Bronchial epithelial cell (primary cell): ENCODE measurements at regions not wholly inside any gene's neighbourhood (a gene's known extent, or its start where the extent isn't known, plus 50 kb on each side); places are given as distances from the start of the nearest gene placed in this dataset.

ENCODE experiments used
- DNase-seq: peaks from one replicate; pipeline ENCODE4 v3.0.0-alpha.2; 2010; ENCODE audit warnings: low read depth
- FAIRE-seq: peaks from 2 replicates; lab custom pipeline; 2011; peaks lifted over from hg19 to GRCh38; lab: Jason Lieb, UNC
- H3K27me3 ChIP-seq: 2 replicates; pipeline ENCODE4 v1.5.1; 2011; ENCODE audit warnings: low read length; ENCODE audit not compliant: control insufficient read depth, insufficient read depth
- H3K36me3 ChIP-seq: 2 replicates; pipeline ENCODE4 v1.5.1; 2011; ENCODE audit warnings: low read length; ENCODE audit not compliant: control insufficient read depth, insufficient read depth
- H3K4me3 ChIP-seq: 2 replicates; pipeline ENCODE4 v1.5.1; 2011; ENCODE audit warnings: mild to moderate bottlenecking, low read depth, low read length, control low read depth
- CTCF ChIP-seq: IDR thresholded peaks from 2 replicates; pipeline ENCODE4 v1.5.1; 2011; ENCODE audit warnings: mild to moderate bottlenecking, moderate library complexity, low read length, control low read depth, inconsistent platforms; ENCODE audit not compliant: insufficient read depth, severe bottlenecking

DNA sequence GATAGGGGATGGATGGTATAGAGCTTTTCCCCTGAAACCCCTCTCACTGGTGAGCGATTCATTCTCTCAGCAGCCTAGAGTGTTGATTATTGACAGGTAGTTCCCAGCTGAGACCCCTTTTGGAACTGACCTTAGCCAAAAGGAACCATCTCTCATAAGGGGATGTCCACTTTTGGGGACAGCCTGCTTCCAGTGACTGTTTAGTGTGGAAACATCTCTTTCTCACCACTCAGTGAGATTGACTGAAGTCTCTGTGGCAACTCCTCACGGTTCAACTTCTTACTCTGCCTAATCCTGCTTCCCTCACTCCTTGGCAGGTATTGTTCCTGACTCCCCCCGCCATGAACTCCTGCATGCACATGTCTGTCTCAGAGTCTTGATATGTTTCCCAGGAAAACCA is 529.2 kb upstream of the ATP2B1 start:
- Histone ChIP-seq H3K4me3 (no peak overlapping the region), H3K36me3 (no peaks in the 10 kb centered on the region), H3K27me3 (no peaks in the 10 kb centered on the region)
- TF ChIP-seq CTCF: no peak
- FAIRE-seq: no peak
- no peak for DNase-seq

- DNase-seq: peak; percentile 99
- no peaks in the 10 kb centered on the region for H3K36me3 ChIP-seq
- H3K27me3 ChIP-seq: no peaks in the 10 kb centered on the region
- no peak overlapping the region for H3K4me3 ChIP-seq
- no peak for TF ChIP-seq CTCF
- peak; percentile 75 for FAIRE-seq
Observed at GRCh38 chr12:90235642-90236041, 527.0 kb upstream of the ATP2B1 start.

DNA sequence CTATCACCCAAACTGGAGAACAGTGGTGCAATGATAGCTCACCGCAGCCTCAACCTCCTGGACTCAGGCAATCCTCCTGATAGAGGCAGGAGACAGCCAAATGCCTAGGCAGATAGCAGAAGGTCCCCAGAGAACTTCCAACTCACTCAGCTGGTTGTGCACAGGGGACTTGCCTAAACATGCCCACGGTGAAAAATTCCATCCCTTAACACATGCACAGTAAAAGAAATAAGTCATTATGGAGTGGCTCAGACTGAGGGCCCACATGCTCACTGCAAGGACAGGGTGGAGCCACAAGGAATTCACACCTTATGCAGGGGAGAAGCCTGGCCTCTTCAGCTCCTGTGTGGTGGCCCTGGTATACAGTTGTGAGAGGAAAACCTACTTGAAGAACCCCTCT is 525.8 kb upstream of the ATP2B1 start:
- no peaks in the 10 kb centered on the region for H3K36me3 ChIP-seq
- peak; percentile 90 for DNase-seq
- no peak overlapping the region for H3K4me3 ChIP-seq
- peak; percentile 90 for FAIRE-seq
- H3K27me3 ChIP-seq: no peaks in the 10 kb centered on the region
- TF ChIP-seq CTCF: no peak

- no peaks in the 10 kb centered on the region for H3K36me3 ChIP-seq
- no peak for FAIRE-seq
- no peaks in the 10 kb centered on the region for H3K27me3 ChIP-seq
- no peak for TF ChIP-seq CTCF
- DNase-seq: peak; percentile 43
- no peak overlapping the region for H3K4me3 ChIP-seq
Observed at GRCh38 chr12:90233168-90234100, 524.8 kb upstream of the ATP2B1 start.

- Histone ChIP-seq H3K36me3 (no peaks in the 10 kb centered on the region), H3K27me3 (no peaks in the 10 kb centered on the region), H3K4me3 (no peak overlapping the region)
- TF ChIP-seq CTCF: no peak
- no peak for FAIRE-seq
- DNase-seq: peak; percentile 70
Observed at GRCh38 chr12:90229407-90230170, 521.0 kb upstream of the ATP2B1 start.
